ENCODE measurements at regions not wholly inside any gene's neighbourhood (a gene's known extent, or its start where the extent isn't known, plus 50 kb on each side); places are given as distances from the start of the nearest gene placed in this dataset.

GRCh38 chr4:106587558-106587957 is 219.0 kb upstream of the GIMD1 start:
- in situ Hi-C loops (cut with MboI) (no loop called here), intact Hi-C loops (cut with micrococcal nuclease) (no loop called here)
- Histone ChIP-seq H3K4me1 (replicated peaks in 1 of 2; ENCODE audit: control insufficient read depth in 2 of 2, insufficient read depth in 2 of 2, low read length in 2 of 2) (no peaks in the 10 kb centered on the region), H3K9ac (ENCODE audit: insufficient read depth in 1 of 2, low read depth in 2 of 2, low read length in 2 of 2) (no peak overlapping the region), H3K36me3 (ENCODE audit: control insufficient read depth, insufficient read depth, low read length) (no peaks in the 10 kb centered on the region), H4K20me1 (replicated peaks; ENCODE audit: control insufficient read depth, insufficient read depth, low read length) (no peaks in the 10 kb centered on the region), H2AFZ (ENCODE audit: low read depth, low read length) (no peak overlapping the region), H3K27ac (ENCODE audit: extremely low read depth, low read depth, low read length) (no peak overlapping the region), H3K9me1 (ENCODE audit: control insufficient read depth, insufficient read depth, low read length) (no peaks in the 10 kb centered on the region), H3K4me3 (no peak overlapping the region), H3K27me3 (ENCODE audit: control insufficient read depth in 2 of 2, insufficient read depth in 2 of 2, low read length in 2 of 2) (no peaks in the 10 kb centered on the region), H3K9me3 (replicated peaks; ENCODE audit: control insufficient read depth, insufficient read depth, low read depth, low read length) (no peaks in the 10 kb centered on the region; the same call in 1 of the 2 replicates), H3K79me2 (ENCODE audit: control insufficient read depth, insufficient read depth, low read length) (no peaks in the 10 kb centered on the region), H3K4me2 (ENCODE audit: insufficient read depth, low read length) (no peak overlapping the region)
- TF ChIP-seq LEF1 (IDR thresholded peaks at IDR 0.05), result no peak
- 0% methylated on average over 1 of the region's 1 CpG for WGBS (ENCODE audit: insufficient coverage, low coverage, missing lambda C conversion rate)
- FAIRE-seq (no peak), DNase-seq (ENCODE audit: extremely low read depth in 1 of 4, low spot score in 3 of 4) (no peak), ATAC-seq (no peak)
- ChIA-PET CTCF (ENCODE audit: low intra/inter-chr PET ratio) (no interaction called here), POLR2A (no interaction called here)
- BruUV-seq (replicated peaks), result no TSS peak

- H2AFZ ChIP-seq (ENCODE audit: low read depth, low read length), result no peak overlapping the region
- in situ Hi-C loops (cut with MboI) (no loop called here), intact Hi-C loops (cut with micrococcal nuclease) (no loop called here)
- FAIRE-seq (no peak), ATAC-seq (no peak), DNase-seq (ENCODE audit: extremely low read depth in 1 of 4, low spot score in 3 of 4) (no peak)
- no peaks in the 10 kb centered on the region for H3K9me1 ChIP-seq (ENCODE audit: control insufficient read depth, insufficient read depth, low read length)
- H3K9ac ChIP-seq (ENCODE audit: insufficient read depth in 1 of 2, low read depth in 2 of 2, low read length in 2 of 2), result no peak overlapping the region
- POLR2A ChIA-PET, result no interaction called here
- CTCF ChIA-PET (ENCODE audit: low intra/inter-chr PET ratio), result no interaction called here
- no peaks in the 10 kb centered on the region for H3K27me3 ChIP-seq (ENCODE audit: control insufficient read depth in 2 of 2, insufficient read depth in 2 of 2, low read length in 2 of 2)
- no peak overlapping the region for H3K4me3 ChIP-seq
- H3K4me1 ChIP-seq (replicated peaks in 1 of 2; ENCODE audit: control insufficient read depth in 2 of 2, insufficient read depth in 2 of 2, low read length in 2 of 2), result no peaks in the 10 kb centered on the region
- BruUV-seq (replicated peaks), result no TSS peak
- H4K20me1 ChIP-seq (replicated peaks; ENCODE audit: control insufficient read depth, insufficient read depth, low read length), result no peaks in the 10 kb centered on the region
- no peak for TF ChIP-seq GTF2B (IDR thresholded peaks at IDR 0.05; ENCODE audit: extremely low read depth, insufficient read length)
- no peak for TF ChIP-seq FOXO4 (CRISPR knock-in tag; IDR thresholded peaks at IDR 0.05)
- no peak for TF ChIP-seq KLF10 (CRISPR knock-in tag; IDR thresholded peaks at IDR 0.05)
- no peaks in the 10 kb centered on the region for H3K79me2 ChIP-seq (ENCODE audit: control insufficient read depth, insufficient read depth, low read length)
- no peak overlapping the region for H3K27ac ChIP-seq (ENCODE audit: extremely low read depth, low read depth, low read length)
- H3K36me3 ChIP-seq (ENCODE audit: control insufficient read depth, insufficient read depth, low read length), result no peaks in the 10 kb centered on the region
- H3K9me3 ChIP-seq (replicated peaks; ENCODE audit: control insufficient read depth, insufficient read depth, low read depth, low read length), result no peaks in the 10 kb centered on the region; the same call in 1 of the 2 replicates
- 0% methylated on average over 1 of the region's 1 CpG for WGBS (ENCODE audit: insufficient coverage, low coverage, missing lambda C conversion rate)
- no peak overlapping the region for H3K4me2 ChIP-seq (ENCODE audit: insufficient read depth, low read length)
Observed at GRCh38 chr4:106585915-106586349, 217.4 kb upstream of the GIMD1 start.
